Naive B cell (primary cell): ENCODE measurements at regions not wholly inside any gene's neighbourhood (a gene's known extent, or its start where the extent isn't known, plus 50 kb on each side); places are given as distances from the start of the nearest gene placed in this dataset.

Experiments used
- ATAC-seq, 2 donors: fragments of 150-1000 bp; cut with Tn5 transposase; 2 replicates each; pipeline ENCODE4 v1.10.0; 2021; ENCODE audit warnings: low read depth in 2 of 2, mild to moderate bottlenecking in 2 of 2, moderate library complexity in 2 of 2
- DNase-seq: peaks from one replicate; pipeline ENCODE4 v3.0.0; 2022
- H3K27ac Mint-ChIP-seq, 6 donors: one replicate each; pipeline ENCODE4 v1.8.0; 2020 to 2022; ENCODE audit warnings: mild to moderate bottlenecking in 6 of 6, mixed read lengths in 6 of 6, moderate library complexity in 5 of 6, inconsistent platforms in 2 of 6
- H3K27me3 Mint-ChIP-seq, 3 donors: one replicate each; pipeline ENCODE4 v1.8.0; 2021 to 2022; ENCODE audit warnings: mixed read lengths in 3 of 3, mild to moderate bottlenecking in 1 of 3
- H3K36me3 Mint-ChIP-seq, 2 donors: one replicate each; pipeline ENCODE4 v1.8.0; 2020 to 2022; ENCODE audit warnings: mixed read lengths in 2 of 2, inconsistent platforms in 1 of 2, mild to moderate bottlenecking in 1 of 2
- H3K4me1 Mint-ChIP-seq, 3 donors: one replicate each; pipeline ENCODE4 v1.8.0; 2020 to 2022; ENCODE audit warnings: mixed read lengths in 3 of 3, inconsistent platforms in 1 of 3, mild to moderate bottlenecking in 1 of 3, moderate library complexity in 1 of 3
- H3K4me3 Mint-ChIP-seq, 8 donors: one replicate each; pipeline ENCODE4 v1.8.0; 2020 to 2022; ENCODE audit warnings: mild to moderate bottlenecking in 8 of 8, mixed read lengths in 8 of 8, moderate library complexity in 8 of 8, inconsistent platforms in 2 of 8
- H3K9me3 Mint-ChIP-seq, 7 donors: one replicate each; pipeline ENCODE4 v1.8.0; 2020 to 2022; ENCODE audit warnings: mixed read lengths in 7 of 7, mild to moderate bottlenecking in 5 of 7, inconsistent platforms in 2 of 7, moderate library complexity in 1 of 7

DNA sequence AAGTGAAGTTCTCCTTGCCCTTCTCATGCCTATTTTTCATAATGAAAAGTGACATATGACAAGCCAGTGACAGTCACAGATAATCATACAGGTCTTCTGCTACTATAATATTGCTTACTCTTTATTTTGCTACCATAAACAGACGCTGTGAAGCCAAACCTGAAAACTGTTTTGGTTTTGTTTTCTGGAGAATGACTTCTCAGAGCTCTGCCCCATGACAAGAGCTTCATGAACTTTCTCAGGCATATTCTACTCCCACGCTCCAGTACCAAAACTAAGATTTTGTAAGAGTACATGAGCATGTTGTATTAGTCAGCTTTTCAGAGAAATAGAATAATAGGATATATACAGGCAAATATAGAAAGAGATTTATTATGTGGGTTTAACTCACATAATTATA, 64.3 kb upstream of the VTCN1 start:
- no peaks in the 10 kb centered on the region for H3K4me1 Mint-ChIP-seq
- peaks cover 0 to 10% (median 5%) of the 10 kb centered on the region in 3 donors for H3K27me3 Mint-ChIP-seq
- peaks cover 0 to 13% (median 6%) of the 10 kb centered on the region in 7 donors for H3K9me3 Mint-ChIP-seq
- H3K36me3 Mint-ChIP-seq = no peaks in the 10 kb centered on the region
- DNase-seq (no peak), ATAC-seq (no peak)
- H3K4me3 Mint-ChIP-seq = no peak overlapping the region
- no peak overlapping the region for H3K27ac Mint-ChIP-seq

GRCh38 chr1:117271959-117272358, 61.2 kb upstream of the VTCN1 start:
- DNase-seq = no peak
- Mint-ChIP-seq H3K9me3 (peaks cover 0 to 13% (median 6%) of the 10 kb centered on the region in 7 donors), H3K4me1 (no peaks in the 10 kb centered on the region), H3K27me3 (peaks cover 5 to 10% (median 7%) of the 10 kb centered on the region in 3 donors), H3K27ac (no peak overlapping the region), H3K36me3 (no peaks in the 10 kb centered on the region), H3K4me3 (no peak overlapping the region)
- no peak for ATAC-seq

DNA sequence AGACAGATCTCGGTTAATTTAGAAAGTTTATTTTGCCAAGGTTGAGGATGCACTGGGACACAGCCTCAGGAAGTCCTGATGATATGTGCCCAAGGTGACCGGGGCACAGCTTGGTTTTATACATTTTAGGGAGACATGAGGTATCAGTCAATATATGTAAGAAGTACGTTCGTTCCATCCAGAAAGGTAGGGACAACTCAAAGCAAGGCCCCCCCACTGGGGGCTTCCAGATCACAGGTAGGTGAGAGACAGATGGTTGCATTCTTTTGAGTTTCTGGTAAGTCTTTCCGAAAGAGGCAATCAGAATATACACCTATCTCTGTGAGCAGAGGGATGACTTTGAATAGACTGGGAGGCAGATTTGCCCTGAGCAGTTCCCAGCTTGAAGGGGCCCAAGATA, 60.4 kb upstream of the VTCN1 start:
- H3K4me3 Mint-ChIP-seq = no peak overlapping the region
- H3K9me3 Mint-ChIP-seq = peaks cover 0 to 13% (median 6%) of the 10 kb centered on the region in 7 donors
- no peak for ATAC-seq
- H3K27me3 Mint-ChIP-seq = peaks cover 5 to 10% (median 7%) of the 10 kb centered on the region in 3 donors
- no peak for DNase-seq
- H3K4me1 Mint-ChIP-seq = no peaks in the 10 kb centered on the region
- H3K27ac Mint-ChIP-seq = no peak overlapping the region
- no peaks in the 10 kb centered on the region for H3K36me3 Mint-ChIP-seq

DNA sequence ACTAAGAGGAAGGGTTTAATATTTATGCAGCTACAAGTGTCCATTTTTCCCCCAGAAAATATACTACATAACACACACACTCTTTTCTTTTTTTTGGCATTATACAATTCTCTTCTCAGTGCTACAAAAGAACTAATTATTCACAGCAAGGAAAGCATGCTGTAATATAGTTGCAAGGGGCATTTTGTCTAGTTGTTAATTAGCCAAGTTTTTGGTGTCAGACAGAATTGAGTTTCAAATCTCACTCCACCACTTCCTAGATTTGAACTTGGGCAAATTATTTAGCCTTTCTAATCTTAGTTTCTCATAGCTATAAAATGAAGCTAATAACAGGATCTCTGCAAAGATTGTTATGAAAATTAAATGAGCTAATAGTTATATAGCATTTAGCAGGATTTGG, 60.0 kb upstream of the VTCN1 start:
- Mint-ChIP-seq H3K9me3 (peaks cover 0 to 13% (median 6%) of the 10 kb centered on the region in 7 donors), H3K4me3 (no peak overlapping the region), H3K4me1 (no peaks in the 10 kb centered on the region), H3K27me3 (peaks cover 5 to 14% (median 7%) of the 10 kb centered on the region in 3 donors), H3K36me3 (no peaks in the 10 kb centered on the region), H3K27ac (no peak overlapping the region)
- no peak for ATAC-seq
- DNase-seq = no peak

DNA sequence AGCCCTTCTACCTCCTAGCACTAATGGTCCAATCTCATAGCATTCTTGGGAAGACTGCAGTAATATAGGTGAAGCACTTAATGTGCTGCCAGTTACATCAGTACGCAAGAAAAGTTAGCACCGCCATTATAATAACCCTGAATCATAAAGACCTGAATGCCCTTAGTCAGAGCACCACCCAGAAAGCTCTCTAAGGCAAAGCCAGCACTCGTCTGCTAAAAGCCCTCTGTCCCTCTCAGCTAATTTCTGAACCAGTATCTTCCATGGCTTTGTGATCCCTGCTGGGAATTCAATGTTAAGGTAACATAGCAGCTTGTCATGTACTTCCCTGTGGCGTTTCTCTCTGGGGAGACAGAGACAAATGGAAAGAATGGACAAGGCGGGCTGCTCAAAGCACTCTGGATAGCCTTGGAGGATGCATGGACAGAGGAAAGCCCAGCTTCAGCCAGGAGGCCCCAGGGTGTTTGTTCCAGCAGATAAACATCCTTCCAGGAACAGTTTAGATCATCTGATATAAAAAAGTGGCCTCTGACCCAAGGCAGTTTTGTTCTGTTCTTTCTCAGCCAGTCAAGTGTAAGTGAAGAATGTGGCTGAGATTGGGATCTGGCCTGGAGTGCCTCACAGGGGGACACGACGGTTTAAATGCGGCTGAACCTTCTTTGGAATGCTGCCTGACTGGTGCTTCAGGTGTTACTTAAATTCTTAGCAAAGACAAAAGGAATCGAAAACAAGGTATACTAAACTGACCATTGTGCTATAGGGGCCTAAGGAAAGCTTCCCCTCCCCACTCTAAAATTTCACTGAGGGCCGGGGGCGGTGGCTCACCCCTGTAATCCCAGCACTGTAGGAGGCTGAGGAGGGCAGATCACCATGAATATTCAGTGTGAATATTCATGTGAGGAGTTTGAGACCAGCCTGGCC, 58.1 kb upstream of the VTCN1 start:
- Mint-ChIP-seq H3K36me3 (no peaks in the 10 kb centered on the region), H3K4me3 (no peak overlapping the region), H3K4me1 (no peaks in the 10 kb centered on the region), H3K27me3 (peaks cover 5 to 16% (median 7%) of the 10 kb centered on the region in 3 donors), H3K27ac (no peak overlapping the region), H3K9me3 (peaks cover 0 to 13% (median 6%) of the 10 kb centered on the region in 7 donors)
- ATAC-seq = no peak
- DNase-seq = no peak

DNA sequence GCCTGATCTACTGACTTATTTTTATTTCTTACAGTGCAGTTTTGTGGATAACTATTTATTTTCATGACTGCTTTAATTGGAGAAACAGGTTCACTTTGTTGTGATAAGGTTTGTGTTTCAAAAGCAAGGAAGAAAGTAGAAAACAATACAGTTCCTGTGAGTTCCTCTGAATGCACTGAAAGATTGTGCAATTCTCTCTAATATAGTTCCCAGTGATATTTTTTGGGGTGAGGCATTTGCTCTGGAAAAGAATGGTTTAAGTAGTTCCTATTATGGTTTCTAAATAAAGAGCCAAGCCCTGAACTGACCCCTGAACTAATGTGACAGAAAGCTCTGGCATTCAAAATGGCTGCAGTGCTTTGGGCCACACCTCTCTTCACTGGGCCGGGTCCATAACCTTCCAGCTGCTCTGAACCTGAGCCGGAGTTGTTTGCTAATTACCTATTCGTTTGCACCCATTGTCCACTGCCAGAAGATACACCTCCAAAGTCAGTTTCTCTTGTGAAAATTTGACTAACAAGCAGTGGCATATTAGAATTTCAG, 56.6 kb upstream of the VTCN1 start:
- Mint-ChIP-seq H3K4me3 (no peak overlapping the region), H3K36me3 (no peaks in the 10 kb centered on the region), H3K27me3 (peaks cover 5 to 22% (median 7%) of the 10 kb centered on the region in 3 donors), H3K27ac (no peak overlapping the region), H3K4me1 (no peaks in the 10 kb centered on the region), H3K9me3 (no peaks in the 10 kb centered on the region)
- DNase-seq = no peak
- ATAC-seq = no peak

DNA sequence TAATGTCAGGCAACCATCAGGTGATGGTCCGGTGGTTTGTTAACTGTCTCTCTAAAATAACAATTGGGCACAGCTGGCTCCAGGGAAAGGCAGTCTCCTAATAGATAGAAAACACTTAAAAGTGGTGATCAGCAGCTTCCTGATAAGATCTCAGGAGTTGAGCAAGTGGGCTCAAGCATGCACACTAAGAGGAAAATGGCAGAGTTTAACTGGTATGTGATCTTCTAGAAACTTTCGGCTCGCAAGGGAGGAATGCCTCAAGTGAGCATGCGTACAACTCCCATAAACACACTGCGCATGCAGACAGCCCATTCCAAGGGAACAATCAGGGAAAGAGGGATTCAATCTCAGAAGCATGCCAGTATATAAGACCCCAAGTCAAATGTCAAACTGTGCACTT, 52.2 kb upstream of the VTCN1 start:
- Mint-ChIP-seq H3K4me1 (no peaks in the 10 kb centered on the region), H3K27me3 (peaks cover 0 to 18% (median 5%) of the 10 kb centered on the region in 3 donors), H3K9me3 (peaks cover 4 to 29% (median 11%) of the 10 kb centered on the region in 7 donors), H3K36me3 (peaks cover 0 to 8% of the 10 kb centered on the region in 2 donors), H3K4me3 (no peak overlapping the region), H3K27ac (no peak overlapping the region)
- ATAC-seq (no peak), DNase-seq (no peak)

DNA sequence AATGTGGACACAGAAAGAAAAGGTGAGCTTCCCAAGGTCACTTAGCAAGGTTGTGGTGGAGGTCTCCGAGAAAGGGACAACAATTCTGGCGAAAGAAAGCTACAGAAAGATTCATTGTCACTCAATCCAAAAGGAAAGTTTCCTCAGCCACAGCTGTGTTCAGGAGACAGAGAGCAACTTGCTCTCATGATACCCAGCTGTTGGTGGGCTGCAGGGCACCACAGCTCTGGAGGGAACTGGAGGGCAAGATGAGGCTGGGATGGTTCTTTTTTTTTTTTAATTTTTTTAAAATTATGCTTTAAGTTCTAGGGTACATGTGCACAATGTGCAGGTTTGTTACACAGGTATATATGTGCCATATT, 50.7 kb upstream of the VTCN1 start:
- Mint-ChIP-seq H3K9me3 (peaks cover 4 to 35% (median 13%) of the 10 kb centered on the region in 7 donors), H3K27me3 (peaks cover 8 to 25% (median 8%) of the 10 kb centered on the region in 3 donors), H3K4me3 (no peak overlapping the region), H3K36me3 (peaks cover 0 to 8% of the 10 kb centered on the region in 2 donors), H3K4me1 (no peaks in the 10 kb centered on the region), H3K27ac (no peak overlapping the region)
- DNase-seq (no peak), ATAC-seq (no peak)

DNA sequence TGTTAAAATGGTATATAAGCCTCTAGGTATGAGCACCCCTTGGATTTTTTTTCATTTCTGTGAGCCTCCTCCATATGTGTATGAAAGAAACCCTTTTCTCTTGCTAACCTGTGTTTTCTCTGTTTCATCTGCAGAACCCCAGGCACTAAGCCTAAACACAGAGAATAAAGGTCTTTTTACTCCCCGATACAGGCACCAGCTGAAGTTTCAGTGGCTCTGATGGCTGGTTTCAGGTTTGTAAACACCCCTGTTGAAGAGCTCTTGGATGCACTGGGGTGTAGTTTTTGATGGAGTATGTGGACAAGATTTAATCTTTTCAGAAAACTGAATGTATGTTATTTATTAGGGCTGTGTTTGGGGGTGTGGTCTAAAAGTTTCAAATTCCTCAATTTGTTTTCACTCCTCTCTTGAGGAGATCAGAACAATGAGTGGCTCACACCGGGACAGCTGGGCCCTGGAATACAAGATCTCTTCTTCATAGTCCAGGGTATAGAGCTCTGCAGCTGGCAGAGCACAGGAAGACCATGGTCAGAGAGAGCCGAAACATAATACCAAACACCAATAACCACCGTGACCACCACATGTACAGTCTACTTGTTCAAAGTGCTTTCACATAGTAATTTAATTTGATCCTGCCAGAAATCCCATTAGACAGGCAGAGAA, 50.2 kb upstream of the VTCN1 start:
- ATAC-seq (no peak), DNase-seq (no peak)
- no peaks in the 10 kb centered on the region for H3K4me1 Mint-ChIP-seq
- H3K9me3 Mint-ChIP-seq = peaks cover 4 to 35% (median 13%) of the 10 kb centered on the region in 7 donors
- H3K36me3 Mint-ChIP-seq = peaks cover 0 to 8% of the 10 kb centered on the region in 2 donors
- no peak overlapping the region for H3K4me3 Mint-ChIP-seq
- no peak overlapping the region for H3K27ac Mint-ChIP-seq
- H3K27me3 Mint-ChIP-seq = peaks cover 9 to 26% (median 13%) of the 10 kb centered on the region in 3 donors
